ENCODE measurements at regions not wholly inside any gene's neighbourhood (a gene's known extent, or its start where the extent isn't known, plus 50 kb on each side); places are given as distances from the start of the nearest gene placed in this dataset.

DNA sequence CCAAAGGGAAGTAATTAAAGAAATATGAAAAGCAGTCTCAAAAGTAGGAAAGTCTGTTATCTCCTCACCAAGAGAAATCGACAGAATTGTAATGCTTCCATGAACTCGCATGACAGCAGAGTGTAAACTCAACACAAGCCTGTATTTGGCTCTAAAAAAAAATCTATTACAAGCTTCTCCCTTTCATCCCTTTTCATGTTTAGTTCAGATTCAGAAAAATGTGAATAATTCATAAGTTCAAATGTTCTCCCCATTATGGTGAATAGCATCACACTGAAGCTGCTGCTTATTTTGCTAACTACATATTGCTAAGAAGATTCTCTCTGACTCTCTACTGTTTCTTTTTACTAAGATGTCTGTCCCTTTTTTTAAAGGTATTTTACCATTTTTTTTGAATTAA is 910.3 kb upstream of the MBL2 start:
- Mint-ChIP-seq H3K27ac (no peak overlapping the region), H3K4me3 (no peak overlapping the region), H3K27me3 (ENCODE audit: insufficient read depth) (no peaks in the 10 kb centered on the region), H3K36me3 (ENCODE audit: low read depth) (no peaks in the 10 kb centered on the region), H3K9me3 (no peaks in the 10 kb centered on the region), H3K4me1 (no peaks in the 10 kb centered on the region)
- WGBS, 2 experiments (ENCODE audit: insufficient coverage in 1 of 2, insufficient read length in 1 of 2), result 94% methylated on average over 2 of the region's 2 CpGs; no CpG with 5 or more reads in 1 of the 2 experiments
- TF ChIP-seq, protein P1, sequence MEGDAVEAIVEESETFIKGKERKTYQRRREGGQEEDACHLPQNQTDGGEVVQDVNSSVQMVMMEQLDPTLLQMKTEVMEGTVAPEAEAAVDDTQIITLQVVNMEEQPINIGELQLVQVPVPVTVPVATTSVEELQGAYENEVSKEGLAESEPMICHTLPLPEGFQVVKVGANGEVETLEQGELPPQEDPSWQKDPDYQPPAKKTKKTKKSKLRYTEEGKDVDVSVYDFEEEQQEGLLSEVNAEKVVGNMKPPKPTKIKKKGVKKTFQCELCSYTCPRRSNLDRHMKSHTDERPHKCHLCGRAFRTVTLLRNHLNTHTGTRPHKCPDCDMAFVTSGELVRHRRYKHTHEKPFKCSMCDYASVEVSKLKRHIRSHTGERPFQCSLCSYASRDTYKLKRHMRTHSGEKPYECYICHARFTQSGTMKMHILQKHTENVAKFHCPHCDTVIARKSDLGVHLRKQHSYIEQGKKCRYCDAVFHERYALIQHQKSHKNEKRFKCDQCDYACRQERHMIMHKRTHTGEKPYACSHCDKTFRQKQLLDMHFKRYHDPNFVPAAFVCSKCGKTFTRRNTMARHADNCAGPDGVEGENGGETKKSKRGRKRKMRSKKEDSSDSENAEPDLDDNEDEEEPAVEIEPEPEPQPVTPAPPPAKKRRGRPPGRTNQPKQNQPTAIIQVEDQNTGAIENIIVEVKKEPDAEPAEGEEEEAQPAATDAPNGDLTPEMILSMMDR (conservative IDR thresholded peaks at IDR 0.05), result no peak
- no peaks in the 10 kb centered on the region for H3K27me3 ChIP-seq (ENCODE audit: control insufficient read depth, insufficient read depth, low read length, poor library complexity, severe bottlenecking)
- H3K4me1 ChIP-seq (ENCODE audit: control insufficient read depth, insufficient read depth, low read length), result no peaks in the 10 kb centered on the region
- H3K9me3 ChIP-seq (ENCODE audit: control insufficient read depth, low read length), result no peaks in the 10 kb centered on the region
- no peak overlapping the region for H3K4me3 ChIP-seq (ENCODE audit: low read length)
- no peaks in the 10 kb centered on the region for H3K36me3 ChIP-seq (ENCODE audit: control insufficient read depth, insufficient read depth, low read length)
- DNase-seq, result no peak
- no peak overlapping the region for H3K27ac ChIP-seq (ENCODE audit: low read depth, low read length)
- H3K9ac ChIP-seq (ENCODE audit: extremely low read depth, low read length, poor library complexity, severe bottlenecking), result no peak overlapping the region

- H3K4me1 Mint-ChIP-seq, result no peaks in the 10 kb centered on the region
- no peak for DNase-seq
- Histone ChIP-seq H3K36me3 (ENCODE audit: control insufficient read depth, insufficient read depth, low read length) (no peaks in the 10 kb centered on the region), H3K9ac (ENCODE audit: extremely low read depth, low read length, poor library complexity, severe bottlenecking) (no peak overlapping the region), H3K4me3 (ENCODE audit: low read length) (no peak overlapping the region), H3K27me3 (ENCODE audit: control insufficient read depth, insufficient read depth, low read length, poor library complexity, severe bottlenecking) (no peaks in the 10 kb centered on the region), H3K9me3 (ENCODE audit: control insufficient read depth, low read length) (no peaks in the 10 kb centered on the region), H3K4me1 (ENCODE audit: control insufficient read depth, insufficient read depth, low read length) (no peaks in the 10 kb centered on the region), H3K27ac (ENCODE audit: low read depth, low read length) (no peak overlapping the region)
- H3K27ac Mint-ChIP-seq, result no peak overlapping the region
- H3K4me3 Mint-ChIP-seq, result no peak overlapping the region
- TF ChIP-seq, protein P1 (conservative IDR thresholded peaks at IDR 0.05), result no peak
- H3K27me3 Mint-ChIP-seq (ENCODE audit: insufficient read depth), result no peaks in the 10 kb centered on the region
- WGBS, 2 experiments (ENCODE audit: insufficient coverage in 1 of 2, insufficient read length in 1 of 2), result 92 to 97% methylated on average over 7 of the region's 7 CpGs
- H3K36me3 Mint-ChIP-seq (ENCODE audit: low read depth), result no peaks in the 10 kb centered on the region
- no peaks in the 10 kb centered on the region for H3K9me3 Mint-ChIP-seq
These were observed 909.9 kb upstream of the MBL2 start for GRCh38 chr10:53682458-53682857.

DNA sequence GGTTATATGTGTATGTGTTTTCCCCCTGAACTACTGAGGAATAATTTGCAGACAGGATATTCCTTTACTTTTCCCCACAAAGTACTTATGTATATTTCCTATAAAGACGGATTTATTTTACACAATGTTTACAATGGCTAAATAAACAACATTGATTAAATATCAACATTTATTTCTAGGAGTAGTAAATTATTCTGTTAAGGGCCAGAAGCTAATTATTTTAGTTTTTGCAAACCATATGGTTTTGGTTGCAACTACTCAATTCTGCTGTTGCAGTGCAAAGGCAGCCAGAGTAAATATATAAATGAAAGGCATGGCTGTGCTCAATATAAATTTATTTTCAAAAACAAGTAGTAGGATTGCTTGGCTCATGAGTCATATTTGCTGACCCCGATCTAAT is 907.1 kb upstream of the MBL2 start:
- WGBS, 2 experiments (ENCODE audit: insufficient coverage in 1 of 2, insufficient read length in 1 of 2), result 100% methylated on average over 1 of the region's 2 CpGs; no CpG with 5 or more reads in 1 of the 2 experiments
- H3K27ac Mint-ChIP-seq, result no peak overlapping the region
- TF ChIP-seq, protein P1 (conservative IDR thresholded peaks at IDR 0.05), result no peak

More for the DNA sequence above, 907.1 kb upstream of the MBL2 start:
- H3K27me3 ChIP-seq (ENCODE audit: control insufficient read depth, insufficient read depth, low read length, poor library complexity, severe bottlenecking), result no peaks in the 10 kb centered on the region
- no peak overlapping the region for H3K4me3 Mint-ChIP-seq
- H3K27me3 Mint-ChIP-seq (ENCODE audit: insufficient read depth), result no peaks in the 10 kb centered on the region
- H3K27ac ChIP-seq (ENCODE audit: low read depth, low read length), result no peak overlapping the region
- no peaks in the 10 kb centered on the region for H3K36me3 ChIP-seq (ENCODE audit: control insufficient read depth, insufficient read depth, low read length)
- no peak for DNase-seq
- H3K4me1 ChIP-seq (ENCODE audit: control insufficient read depth, insufficient read depth, low read length), result no peaks in the 10 kb centered on the region
- no peaks in the 10 kb centered on the region for H3K9me3 Mint-ChIP-seq
- H3K36me3 Mint-ChIP-seq (ENCODE audit: low read depth), result no peaks in the 10 kb centered on the region
- H3K9ac ChIP-seq (ENCODE audit: extremely low read depth, low read length, poor library complexity, severe bottlenecking), result no peak overlapping the region
- H3K9me3 ChIP-seq (ENCODE audit: control insufficient read depth, low read length), result no peaks in the 10 kb centered on the region
- no peak overlapping the region for H3K4me3 ChIP-seq (ENCODE audit: low read length)
- H3K4me1 Mint-ChIP-seq, result no peaks in the 10 kb centered on the region

All from endodermal cell (in vitro differentiated cells).